Activated CD4-positive, alpha-beta T cell treated with anti-CD3 and anti-CD28 coated beads, Interleukin-2, amount 10 ng/mL, durations not matched to agents 7 days and 5 days (primary cell): ENCODE measurements at regions not wholly inside any gene's neighbourhood (a gene's known extent, or its start where the extent isn't known, plus 50 kb on each side); places are given as distances from the start of the nearest gene placed in this dataset.
"Not testable (repeated sequence)": the region's sequence is repeated elsewhere in the genome, so short reads cannot be mapped to it uniquely, and the experiment has no call there.

Experiments
- CTCF ChIA-PET: fragments of 350-600 bp; sonication (Branson Sonifier 250); formaldehyde crosslinking; loops from one replicate; lab custom pipeline; 2021; ENCODE audit warnings: antibody characterized with exemption; lab: Charles Lee
- POLR2A ChIA-PET: fragments of 350-600 bp; sonication (Branson Sonifier 250); formaldehyde crosslinking; loops from one replicate; lab custom pipeline; 2021; ENCODE audit warnings: antibody characterized with exemption; lab: Charles Lee
- DNase-seq: peaks from one replicate; pipeline ENCODE4 v3.0.0-alpha.2; 2020
- H3K27ac Mint-ChIP-seq: one replicate; pipeline ENCODE4 v1.8.0; 2021; ENCODE audit warnings: mild to moderate bottlenecking, moderate library complexity, mixed read lengths
- H3K27me3 Mint-ChIP-seq: one replicate; pipeline ENCODE4 v1.8.0; 2021; ENCODE audit warnings: mixed read lengths
- H3K36me3 Mint-ChIP-seq: one replicate; pipeline ENCODE4 v1.8.0; 2021; ENCODE audit warnings: low read depth, mixed read lengths
- H3K4me1 Mint-ChIP-seq: one replicate; pipeline ENCODE4 v1.8.0; 2021; ENCODE audit warnings: mixed read lengths
- H3K4me3 Mint-ChIP-seq: one replicate; pipeline ENCODE4 v1.8.0; 2021; ENCODE audit warnings: mild to moderate bottlenecking, moderate library complexity, mixed read lengths
- H3K9me3 Mint-ChIP-seq: one replicate; pipeline ENCODE4 v1.8.0; 2021; ENCODE audit warnings: mixed read lengths

GRCh38 chr5:82523633-82524032 lies 245.5 kb upstream of the RPS23 start:
- H3K4me1 Mint-ChIP-seq = peaks cover 8% of the 10 kb centered on the region
- H3K27ac Mint-ChIP-seq = no peak overlapping the region
- CTCF ChIA-PET = no interaction called here

DNA sequence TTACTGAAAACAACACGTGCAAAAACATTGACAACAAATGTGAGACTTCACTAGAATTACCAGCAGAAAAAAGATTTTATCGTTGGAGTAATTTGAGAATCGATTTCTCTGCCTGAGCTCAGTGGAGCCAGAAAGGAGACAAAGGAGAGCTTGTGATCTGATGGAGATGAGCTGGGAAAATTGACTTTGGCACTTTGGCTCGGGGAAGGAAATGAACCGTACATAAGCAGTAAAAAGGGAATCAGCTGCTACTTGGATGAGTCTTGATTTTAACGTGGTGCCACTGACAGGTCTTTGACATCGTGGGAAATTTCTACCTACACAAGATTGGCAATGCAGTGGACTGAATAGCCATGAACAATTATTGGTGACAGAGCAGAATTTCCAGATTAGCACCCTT lies 244.7 kb upstream of the RPS23 start:
- DNase-seq = no peak
- Mint-ChIP-seq H3K27ac (no peak overlapping the region), H3K36me3 (peaks cover 3% of the 10 kb centered on the region), H3K27me3 (no peaks in the 10 kb centered on the region), H3K4me3 (no peak overlapping the region), H3K9me3 (peaks cover 14% of the 10 kb centered on the region), H3K4me1 (peaks cover 8% of the 10 kb centered on the region)
- POLR2A ChIA-PET = no interaction called here
- CTCF ChIA-PET = no interaction called here

More at GRCh38 chr5:82523633-82524032, 245.5 kb upstream of the RPS23 start:
- Mint-ChIP-seq H3K4me3 (no peak overlapping the region), H3K9me3 (peaks cover 19% of the 10 kb centered on the region), H3K27me3 (no peaks in the 10 kb centered on the region), H3K36me3 (peaks cover 5% of the 10 kb centered on the region)
- POLR2A ChIA-PET = no interaction called here
- no peak for DNase-seq

- Mint-ChIP-seq H3K9me3 (peaks cover 9% of the 10 kb centered on the region), H3K27me3 (no peaks in the 10 kb centered on the region), H3K4me1 (peaks cover 6% of the 10 kb centered on the region), H3K36me3 (no peaks in the 10 kb centered on the region), H3K4me3 (no peak overlapping the region), H3K27ac (no peak overlapping the region)
- DNase-seq = no peak
- ChIA-PET POLR2A (no interaction called here), CTCF (no interaction called here)
These were observed 243.4 kb upstream of the RPS23 start for GRCh38 chr5:82521431-82522051.

DNA sequence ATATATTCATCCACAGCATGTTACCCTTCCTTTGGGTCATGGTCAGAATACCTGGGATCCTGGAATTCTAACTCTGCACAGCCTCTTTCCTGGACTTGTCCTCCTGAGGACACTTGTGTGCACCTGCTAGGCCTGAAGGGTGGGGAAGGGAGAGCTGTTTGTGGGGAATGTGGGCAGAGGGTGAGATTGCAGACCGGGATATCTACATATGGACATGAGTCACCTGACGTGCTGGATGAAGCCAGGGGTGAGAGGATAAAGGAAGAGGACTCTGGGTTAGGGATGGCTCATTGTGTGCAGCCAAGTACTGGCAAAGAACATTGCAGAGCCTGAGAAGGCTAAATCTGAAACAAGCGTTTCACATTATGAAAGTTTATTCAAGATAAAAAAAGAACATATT lies 241.4 kb upstream of the RPS23 start:
- H3K27me3 Mint-ChIP-seq = no peaks in the 10 kb centered on the region
- DNase-seq = no peak
- no peak overlapping the region for H3K4me3 Mint-ChIP-seq
- no peaks in the 10 kb centered on the region for H3K36me3 Mint-ChIP-seq
- POLR2A ChIA-PET = no interaction called here
- H3K27ac Mint-ChIP-seq = no peak overlapping the region
- H3K9me3 Mint-ChIP-seq = peaks cover 4% of the 10 kb centered on the region
- H3K4me1 Mint-ChIP-seq = no peaks in the 10 kb centered on the region
- CTCF ChIA-PET = no interaction called here

- Mint-ChIP-seq H3K9me3 (no peaks in the 10 kb centered on the region), H3K36me3 (no peaks in the 10 kb centered on the region), H3K27ac (no peak overlapping the region), H3K4me3 (no peak overlapping the region), H3K27me3 (peaks cover 1% of the 10 kb centered on the region), H3K4me1 (no peaks in the 10 kb centered on the region)
- ChIA-PET CTCF (no interaction called here), POLR2A (no interaction called here)
- DNase-seq = no peak
These were observed 239.5 kb upstream of the RPS23 start for GRCh38 chr5:82517544-82518075.

DNA sequence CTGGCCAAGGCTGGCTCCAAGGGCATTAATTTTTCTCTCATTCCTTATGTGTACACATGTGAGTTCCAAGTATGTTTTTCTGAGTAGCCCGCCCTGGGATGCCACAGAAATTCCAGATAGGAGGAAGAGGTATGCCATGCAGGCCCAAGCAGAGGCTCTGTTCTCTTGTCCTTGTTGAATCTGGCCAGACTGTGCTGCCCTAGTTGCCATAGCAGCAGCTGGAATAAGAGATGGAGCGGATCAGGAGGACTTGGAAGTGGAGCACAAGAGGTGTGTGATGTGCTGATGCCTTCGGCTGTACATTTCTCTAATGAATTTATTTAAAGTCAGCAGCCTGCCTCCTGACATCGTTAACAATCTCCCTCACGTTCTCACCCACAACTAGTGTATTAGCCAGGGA lies 235.6 kb upstream of the RPS23 start:
- no peaks in the 10 kb centered on the region for H3K9me3 Mint-ChIP-seq
- POLR2A ChIA-PET = no interaction called here
- H3K4me3 Mint-ChIP-seq = no peak overlapping the region
- peaks cover 1% of the 10 kb centered on the region for H3K27me3 Mint-ChIP-seq
- CTCF ChIA-PET = no interaction called here
- H3K4me1 Mint-ChIP-seq = peaks cover 3% of the 10 kb centered on the region
- no peak for DNase-seq
- H3K36me3 Mint-ChIP-seq = no peaks in the 10 kb centered on the region
- no peak overlapping the region for H3K27ac Mint-ChIP-seq

GRCh38 chr5:82512025-82512424 lies 233.9 kb upstream of the RPS23 start:
- H3K27me3 Mint-ChIP-seq = peaks cover 1% of the 10 kb centered on the region
- peak; percentile 9 for DNase-seq
- ChIA-PET POLR2A (no interaction called here), CTCF (no interaction called here)
- peaks cover 7% of the 10 kb centered on the region for H3K9me3 Mint-ChIP-seq
- H3K4me3 Mint-ChIP-seq = no peak overlapping the region
- peaks cover 2% of the 10 kb centered on the region for H3K36me3 Mint-ChIP-seq
- no peak overlapping the region for H3K27ac Mint-ChIP-seq
- H3K4me1 Mint-ChIP-seq = peaks cover 3% of the 10 kb centered on the region

DNA sequence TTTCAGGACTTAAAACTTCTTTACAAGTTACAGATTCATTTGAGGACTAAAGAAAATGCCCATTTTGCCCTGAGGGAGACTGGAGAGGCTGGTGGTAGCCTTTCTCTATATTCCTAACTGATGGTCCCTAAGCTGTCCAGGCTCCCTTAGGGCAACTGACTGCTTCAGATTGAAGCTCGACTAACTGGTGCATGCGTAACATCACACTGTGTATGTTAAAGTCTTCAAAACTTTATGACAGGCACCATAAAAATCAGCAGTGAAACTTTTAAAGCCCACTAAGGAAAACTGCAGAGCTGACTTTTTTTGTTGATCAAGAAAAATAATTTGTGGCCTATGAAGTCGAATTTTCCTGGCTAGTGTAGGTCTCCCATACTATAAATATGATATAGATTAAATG lies 233.0 kb upstream of the RPS23 start:
- peaks cover 3% of the 10 kb centered on the region for H3K4me1 Mint-ChIP-seq

GRCh38 chr5:82509762-82510161 lies 231.6 kb upstream of the RPS23 start:
- ChIA-PET POLR2A (no interaction called here), CTCF (no interaction called here)
- Mint-ChIP-seq H3K27ac (no peak overlapping the region), H3K27me3 (peaks cover 1% of the 10 kb centered on the region), H3K4me3 (no peak overlapping the region), H3K4me1 (peaks cover 3% of the 10 kb centered on the region), H3K36me3 (peaks cover 2% of the 10 kb centered on the region), H3K9me3 (peaks cover 10% of the 10 kb centered on the region)
- DNase-seq = no peak

More for the DNA sequence above, 233.0 kb upstream of the RPS23 start:
- Mint-ChIP-seq H3K27ac (no peak overlapping the region), H3K36me3 (peaks cover 2% of the 10 kb centered on the region), H3K4me3 (no peak overlapping the region), H3K27me3 (peaks cover 1% of the 10 kb centered on the region), H3K9me3 (peaks cover 10% of the 10 kb centered on the region)
- ChIA-PET POLR2A (no interaction called here), CTCF (no interaction called here)
- no peak for DNase-seq

DNA sequence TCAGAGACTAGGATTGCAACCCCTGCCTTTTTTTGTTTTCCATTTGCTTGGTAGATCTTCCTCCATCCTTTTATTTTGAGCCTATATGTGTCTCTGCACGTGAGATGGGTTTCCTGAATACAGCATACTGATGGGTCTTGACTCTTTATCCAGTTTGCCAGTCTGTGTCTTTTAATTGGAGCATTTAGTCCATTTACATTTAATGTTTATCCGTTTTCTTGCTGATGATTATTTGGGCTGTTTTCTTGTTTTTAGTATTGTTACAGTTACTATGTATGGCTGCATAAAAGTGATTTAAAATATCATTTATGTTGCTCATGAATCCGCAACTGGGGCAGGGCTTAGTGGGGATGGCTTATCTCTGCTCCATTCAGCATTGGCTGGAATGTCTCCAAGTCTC lies 228.2 kb upstream of the RPS23 start:
- H3K27ac Mint-ChIP-seq, DNase-seq, POLR2A ChIA-PET, H3K4me1 Mint-ChIP-seq, H3K4me3 Mint-ChIP-seq, CTCF ChIA-PET, H3K27me3 Mint-ChIP-seq, H3K36me3 Mint-ChIP-seq: not testable (repeated sequence)
- peaks cover 10% of the 10 kb centered on the region for H3K9me3 Mint-ChIP-seq

GRCh38 chr5:82499725-82500244 lies 221.6 kb upstream of the RPS23 start:
- ChIA-PET CTCF (no interaction called here), POLR2A (no interaction called here)
- Mint-ChIP-seq H3K36me3 (no peaks in the 10 kb centered on the region), H3K4me3 (no peak overlapping the region), H3K27me3 (peaks cover 8% of the 10 kb centered on the region), H3K4me1 (peaks cover 5% of the 10 kb centered on the region), H3K9me3 (peaks cover 3% of the 10 kb centered on the region), H3K27ac (no peak overlapping the region)
- no peak for DNase-seq

DNA sequence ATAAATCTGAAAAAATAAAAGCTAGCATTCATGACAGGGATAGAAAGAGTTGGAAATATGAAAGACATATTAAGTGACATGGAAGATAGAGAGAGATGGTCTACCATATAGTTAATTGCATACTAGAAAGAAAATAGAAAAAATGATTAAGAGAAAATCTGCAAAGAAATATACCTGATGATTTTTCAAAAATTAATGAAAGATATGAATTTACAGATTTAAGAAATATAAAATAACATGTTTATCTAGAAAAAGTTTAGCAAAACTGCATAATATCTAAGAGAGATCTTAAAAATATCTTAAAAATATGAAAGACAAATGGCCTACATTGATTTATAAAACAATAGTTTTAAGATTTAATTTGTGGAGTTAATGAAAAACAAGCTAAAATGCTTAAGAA lies 219.1 kb upstream of the RPS23 start:
- DNase-seq = no peak
- H3K4me3 Mint-ChIP-seq = no peak overlapping the region
- peaks cover 8% of the 10 kb centered on the region for H3K27me3 Mint-ChIP-seq
- POLR2A ChIA-PET = no interaction called here
- CTCF ChIA-PET = no interaction called here
- no peak overlapping the region for H3K27ac Mint-ChIP-seq
- no peaks in the 10 kb centered on the region for H3K36me3 Mint-ChIP-seq
- peaks cover 5% of the 10 kb centered on the region for H3K4me1 Mint-ChIP-seq
- peaks cover 3% of the 10 kb centered on the region for H3K9me3 Mint-ChIP-seq

GRCh38 chr5:82494942-82495341 lies 216.8 kb upstream of the RPS23 start:
- Mint-ChIP-seq H3K27ac (no peak overlapping the region), H3K9me3 (no peaks in the 10 kb centered on the region), H3K27me3 (peaks cover 6% of the 10 kb centered on the region), H3K36me3 (no peaks in the 10 kb centered on the region), H3K4me1 (no peaks in the 10 kb centered on the region), H3K4me3 (no peak overlapping the region)
- ChIA-PET CTCF (no interaction called here), POLR2A (no interaction called here)
- no peak for DNase-seq

DNA sequence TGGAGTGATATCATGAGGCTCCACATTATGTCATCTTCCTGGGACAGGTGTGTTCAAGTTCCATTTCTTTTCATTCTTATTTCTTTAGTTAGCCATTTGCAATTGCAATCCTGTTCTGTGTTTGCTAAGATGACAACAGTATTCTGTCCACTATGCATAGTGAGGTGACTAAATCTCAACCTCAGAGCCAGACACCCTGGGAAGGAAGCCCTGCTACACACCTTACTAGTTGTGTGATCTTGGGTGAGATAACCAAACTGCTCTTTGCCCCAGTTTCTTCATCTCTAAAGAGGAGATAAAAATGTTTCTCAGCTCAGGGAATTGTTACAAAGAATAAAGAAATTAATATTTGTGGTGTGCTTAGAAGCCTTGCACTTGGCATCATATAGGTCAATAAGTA lies 215.1 kb upstream of the RPS23 start:
- peaks cover 6% of the 10 kb centered on the region for H3K27me3 Mint-ChIP-seq
- H3K36me3 Mint-ChIP-seq = no peaks in the 10 kb centered on the region
- POLR2A ChIA-PET = no interaction called here
- no peaks in the 10 kb centered on the region for H3K4me1 Mint-ChIP-seq
- no peak for DNase-seq
- no peak overlapping the region for H3K27ac Mint-ChIP-seq
- H3K9me3 Mint-ChIP-seq = no peaks in the 10 kb centered on the region
- CTCF ChIA-PET = no interaction called here
- H3K4me3 Mint-ChIP-seq = no peak overlapping the region
